IPS-NIHi11 (cell line): ENCODE measurements at regions not wholly inside any gene's neighbourhood (a gene's known extent, or its start where the extent isn't known, plus 50 kb on each side); places are given as distances from the start of the nearest gene placed in this dataset.
A peak's percentile ranks its signal among the peaks of the same experiment; 100 is the strongest.

Experiments used
- DNase-seq: peaks from one replicate; pipeline ENCODE4 v3.0.0; 2012; ENCODE audit warnings: mixed read lengths, low spot score

GRCh38 chr9:1757186-1757585 is 258.0 kb upstream of the SMARCA2 start:
- DNase-seq, result no peak

GRCh38 chr9:1759009-1759408 is 256.1 kb upstream of the SMARCA2 start:
- peak; percentile 13 for DNase-seq

- peak; percentile 22 for DNase-seq
These were observed 255.3 kb upstream of the SMARCA2 start for GRCh38 chr9:1759771-1760300.

GRCh38 chr9:1761807-1762206 is 253.3 kb upstream of the SMARCA2 start:
- no peak for DNase-seq

- no peak for DNase-seq
These were observed 249.1 kb upstream of the SMARCA2 start for GRCh38 chr9:1766042-1766441.

DNA sequence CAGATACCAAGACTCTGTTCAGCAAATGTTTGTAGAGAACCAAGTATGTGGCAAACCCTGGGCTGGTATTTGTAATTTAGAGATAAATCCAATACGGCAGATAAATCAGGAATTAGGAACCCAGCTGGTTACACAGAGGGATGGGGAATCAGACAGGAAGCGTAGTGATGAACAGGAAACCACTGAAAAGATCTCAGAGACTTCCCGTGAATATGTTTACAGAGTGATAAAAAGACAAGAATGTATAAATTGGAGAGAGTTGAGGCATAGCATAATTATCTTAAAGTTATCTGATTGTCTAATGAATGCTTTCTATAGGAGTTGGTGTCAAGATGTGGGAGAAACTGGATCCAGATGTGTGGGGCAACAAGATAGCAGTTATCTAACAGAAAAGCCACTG is 246.6 kb upstream of the SMARCA2 start:
- no peak for DNase-seq

DNA sequence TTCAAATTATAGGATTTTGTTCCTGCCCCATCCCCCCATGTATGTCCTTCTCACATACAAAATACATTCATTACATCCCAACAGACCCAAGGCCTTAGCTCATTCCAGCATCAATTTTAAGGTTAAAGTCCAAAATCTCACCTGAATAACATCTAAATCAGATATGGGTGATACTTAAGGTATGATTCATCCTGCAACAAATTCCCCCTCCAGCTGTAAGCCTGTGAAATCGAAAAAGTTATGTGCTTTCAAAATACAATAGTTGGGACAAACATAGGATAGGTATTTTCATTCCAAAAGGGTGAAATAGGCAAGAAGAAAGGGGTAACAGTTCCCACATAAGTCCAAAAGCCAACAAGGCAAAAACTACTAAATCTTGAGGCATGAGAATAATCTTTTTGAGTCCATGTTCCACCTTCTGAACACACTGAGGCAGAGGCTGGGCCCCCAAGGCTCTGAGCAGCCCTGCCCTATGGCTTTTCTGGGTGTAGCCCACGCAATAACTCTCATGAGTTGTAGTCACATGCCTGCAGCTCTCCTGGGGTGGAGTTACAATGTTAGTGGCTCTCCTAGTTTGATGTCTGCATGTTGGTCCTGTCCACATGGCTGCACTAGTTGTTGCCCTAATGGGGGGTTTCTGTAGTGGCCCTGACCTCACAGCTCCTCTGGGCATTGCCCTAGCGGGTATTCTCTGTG is 243.9 kb upstream of the SMARCA2 start:
- DNase-seq, result no peak

- DNase-seq, result peak; percentile 18
These were observed 239.9 kb upstream of the SMARCA2 start for GRCh38 chr9:1775230-1775629.

GRCh38 chr9:1776668-1777067 is 238.5 kb upstream of the SMARCA2 start:
- DNase-seq, result no peak

DNA sequence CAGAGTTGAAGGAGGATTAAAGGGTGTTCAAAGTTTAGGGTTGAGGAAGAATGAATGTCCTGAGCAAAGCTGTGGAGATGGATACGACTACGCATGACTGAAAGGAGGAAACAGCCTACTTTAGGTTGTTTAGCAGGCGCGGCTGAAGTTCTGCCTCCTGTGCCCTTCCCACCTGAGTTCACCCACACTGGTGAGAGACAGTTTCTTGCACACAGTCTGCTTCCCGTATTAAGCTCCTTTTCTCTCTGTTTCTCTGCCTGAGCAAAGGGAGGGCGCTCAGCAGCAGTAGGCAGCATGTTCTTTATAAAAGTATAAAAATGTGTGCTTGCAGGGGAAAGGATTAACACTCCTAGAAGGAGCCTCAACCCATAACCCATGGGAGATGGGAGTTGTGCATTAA is 224.0 kb upstream of the SMARCA2 start:
- no peak for DNase-seq

GRCh38 chr9:1794547-1795270 is 220.4 kb upstream of the SMARCA2 start:
- no peak for DNase-seq

DNA sequence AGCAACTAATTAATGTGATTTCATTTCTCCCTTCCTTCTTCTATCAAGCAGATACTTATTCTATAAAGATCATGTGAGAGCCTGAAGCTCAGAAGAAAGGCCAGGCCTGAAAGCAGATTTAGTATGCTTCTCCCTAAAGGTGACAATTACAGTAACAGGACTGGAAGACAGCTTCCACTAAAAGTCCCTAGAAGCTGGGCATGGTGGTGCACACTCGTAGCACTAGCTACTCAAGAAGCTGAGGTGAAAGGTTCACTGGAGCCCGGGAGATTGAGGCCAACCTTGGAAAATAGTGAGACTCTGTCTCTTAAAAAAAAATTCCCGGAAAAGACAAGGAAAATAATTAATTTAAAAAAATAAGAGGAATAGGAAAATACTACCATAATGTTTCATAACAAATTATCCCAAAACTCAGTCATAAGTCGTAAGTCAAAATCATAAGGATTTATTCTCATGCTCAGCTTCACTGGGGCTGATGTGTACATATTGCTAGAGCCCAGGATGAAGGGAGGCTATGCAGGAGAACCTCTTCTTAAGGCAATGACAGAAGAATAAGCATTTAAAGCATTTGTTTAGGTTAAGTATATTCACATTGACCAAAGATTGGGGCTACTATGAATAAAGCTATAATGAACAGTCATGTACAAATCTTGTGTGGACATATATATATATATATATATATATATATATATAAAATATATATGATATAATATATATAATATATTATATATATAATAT is 210.8 kb upstream of the SMARCA2 start:
- DNase-seq, result no peak

DNA sequence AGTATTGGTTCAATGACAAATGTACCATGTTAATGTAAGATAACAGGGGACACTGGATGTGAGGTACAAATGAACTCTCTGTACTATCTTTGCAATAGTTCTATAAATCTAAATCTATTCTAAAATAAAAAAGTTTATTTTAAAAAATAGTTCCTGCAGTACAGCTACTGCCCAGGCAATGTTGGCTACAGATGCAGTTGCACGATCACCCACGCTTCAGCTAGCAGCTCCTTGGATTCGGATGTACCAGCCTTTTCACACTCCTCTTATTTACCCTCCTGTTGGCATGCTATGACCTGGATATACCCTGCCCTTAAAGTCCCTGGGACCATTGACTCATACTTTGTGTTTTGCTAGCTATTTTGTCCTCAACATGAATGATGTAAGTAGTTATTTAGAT is 185.4 kb upstream of the SMARCA2 start:
- no peak for DNase-seq

GRCh38 chr9:1832960-1833359 is 182.2 kb upstream of the SMARCA2 start:
- DNase-seq, result no peak

DNA sequence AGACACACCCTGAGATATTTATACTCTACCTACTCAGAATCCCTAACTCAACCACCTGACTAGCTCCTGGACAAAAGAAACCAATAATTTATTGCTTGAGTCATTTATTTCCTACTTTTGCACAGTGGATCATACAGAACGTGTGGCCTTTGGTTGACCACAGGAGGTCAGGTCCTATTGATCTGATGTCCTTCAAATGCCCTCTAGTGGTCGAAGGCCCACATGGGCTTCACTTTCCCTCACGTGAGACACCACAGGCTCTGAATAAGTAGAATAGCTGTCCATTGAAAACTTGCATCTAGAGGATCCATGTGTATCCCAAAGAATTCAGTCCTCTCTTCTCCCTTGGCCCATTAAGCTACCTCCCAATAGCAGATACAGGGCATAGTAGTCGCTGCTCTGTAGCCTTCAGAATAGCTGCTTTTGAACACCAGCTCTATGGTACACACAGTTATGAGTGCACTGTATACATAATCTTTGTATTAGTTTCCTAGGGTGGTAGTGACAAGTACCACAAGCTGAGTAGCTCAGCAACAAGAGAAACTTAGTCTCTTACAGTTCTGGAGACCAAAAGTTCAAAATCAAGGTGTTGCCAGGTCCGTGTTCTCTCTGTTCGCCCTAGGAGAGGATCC is 177.6 kb upstream of the SMARCA2 start:
- DNase-seq, result peak; percentile 81

DNA sequence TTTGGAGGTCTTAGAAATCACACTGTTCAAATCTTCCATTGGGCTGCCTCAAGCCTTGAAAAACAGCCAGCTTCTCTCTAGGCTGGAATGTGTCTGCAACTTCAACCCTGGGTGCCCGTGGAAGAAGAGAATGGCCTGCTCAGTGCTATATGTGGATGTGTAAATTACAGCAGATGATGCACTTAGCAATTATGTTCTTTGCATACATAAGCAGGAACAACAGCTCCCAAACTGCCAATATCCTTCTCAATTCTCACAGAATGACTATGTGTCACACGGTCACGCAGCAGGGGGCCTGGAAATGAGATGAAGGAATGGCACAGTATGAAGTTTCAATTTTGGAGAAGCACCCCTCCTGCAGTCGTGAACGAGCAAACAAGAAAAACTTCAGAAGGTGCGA is 175.2 kb upstream of the SMARCA2 start:
- DNase-seq, result no peak

DNA sequence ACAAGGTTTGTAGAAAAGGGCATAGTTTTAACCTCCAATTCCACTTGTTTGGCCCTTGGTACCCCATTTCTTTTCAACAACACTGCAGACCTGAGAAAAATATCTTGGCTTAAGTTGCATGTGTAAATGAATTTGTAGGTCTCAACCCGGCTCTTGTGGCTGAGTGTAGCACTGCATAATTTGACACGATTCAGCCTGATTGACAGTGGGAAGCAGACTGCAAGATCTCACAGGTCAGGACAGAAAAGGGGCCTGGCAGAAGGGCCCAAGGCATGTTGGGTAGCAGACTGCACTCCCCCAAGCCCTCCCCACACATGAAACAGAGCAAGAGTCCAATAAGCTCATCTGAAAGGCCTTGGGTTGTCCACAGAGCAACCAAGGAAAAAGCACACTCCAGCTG is 169.7 kb upstream of the SMARCA2 start:
- DNase-seq, result no peak

- DNase-seq, result no peak
These were observed 159.4 kb upstream of the SMARCA2 start for GRCh38 chr9:1855726-1856125.

- DNase-seq, result no peak
These were observed 157.3 kb upstream of the SMARCA2 start for GRCh38 chr9:1857808-1858207.

DNA sequence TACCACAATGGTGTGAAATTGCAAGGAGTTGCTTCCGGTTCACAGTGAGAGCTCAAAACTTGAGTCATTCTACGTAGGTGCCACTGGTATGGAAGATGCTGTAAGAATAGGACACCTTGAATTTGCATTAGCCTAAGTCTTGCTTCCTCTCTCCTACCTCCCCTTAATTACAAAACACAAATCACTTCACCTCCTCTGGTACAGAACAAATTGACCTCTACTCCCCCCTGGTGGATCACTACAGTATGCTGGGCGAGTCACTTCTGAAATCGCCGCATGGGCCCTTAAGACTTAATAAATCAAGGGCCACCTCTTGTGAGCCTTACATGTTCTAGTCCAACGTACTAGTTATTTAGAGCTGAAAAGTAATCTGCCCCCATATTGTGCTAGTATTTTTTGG is 145.3 kb upstream of the SMARCA2 start:
- DNase-seq, result peak; percentile 53

- no peak for DNase-seq
These were observed 144.2 kb upstream of the SMARCA2 start for GRCh38 chr9:1870915-1871314.
